GM23248 (cell line): ENCODE measurements at regions not wholly inside any gene's neighbourhood (a gene's known extent, or its start where the extent isn't known, plus 50 kb on each side); places are given as distances from the start of the nearest gene placed in this dataset.

Experiments
- EZH2 ChIP-seq: fragments of 200-600 bp; sonication (generic); IDR thresholded peaks from 2 replicates; pipeline ENCODE4 v1.6.1; 2018; ENCODE audit warnings: antibody characterized with exemption, mild to moderate bottlenecking; ENCODE audit not compliant: insufficient read depth, poor library complexity, severe bottlenecking
- EZH2phosphoT487 ChIP-seq: fragments of 200-600 bp; sonication (generic); IDR thresholded peaks from 2 replicates; pipeline ENCODE4 v1.6.1; 2018; ENCODE audit warnings: antibody characterized with exemption, moderate library complexity, mild to moderate bottlenecking, low read depth; ENCODE audit not compliant: insufficient read depth

GRCh38 chr2:200243441-200243840 is 63.1 kb upstream of the SPATS2L start:
- TF ChIP-seq EZH2 (no peak), EZH2phosphoT487 (no peak)
